OCI-LY7 (cell line): ENCODE measurements at regions not wholly inside any gene's neighbourhood (a gene's known extent, or its start where the extent isn't known, plus 50 kb on each side); places are given as distances from the start of the nearest gene placed in this dataset.

Experiments used
- BruUV-seq: library from RNA; stranded (reverse); fragments of 400-500 nt; replicated peaks from 2 replicates; lab custom pipeline; 2021; lab: Mats Ljungman, UMichigan
- CTCF ChIA-PET: fragments of 300-600 bp; sonication (Branson Sonifier 250); formaldehyde crosslinking; loops from one replicate; lab custom pipeline; 2022; ENCODE audit warnings: antibody characterized with exemption; ENCODE audit not compliant: unreplicated experiment; lab: Charles Lee
- POLR2A ChIA-PET: fragments of 300-600 bp; sonication (Branson Sonifier 250); formaldehyde crosslinking; loops from one replicate; lab custom pipeline; 2022; ENCODE audit warnings: antibody characterized with exemption; lab: Charles Lee
- DNase-seq: peaks from one replicate; pipeline ENCODE4 v3.0.0-alpha.2; 2015; ENCODE audit warnings: low spot score
- H2AFZ ChIP-seq: fragments of 200-600 bp; sonication (generic), shearing (Covaris generic); 2 replicates; pipeline ENCODE4 v1.6.1; 2014; ENCODE audit warnings: mild to moderate bottlenecking, antibody characterized with exemption, low read length, moderate library complexity
- H3K27ac ChIP-seq: fragments of 200-600 bp; sonication (generic); 2 replicates; pipeline ENCODE4 v1.5.1; 2014; ENCODE audit warnings: mixed run types, low read depth, mild to moderate bottlenecking, moderate library complexity, low read length, inconsistent platforms; ENCODE audit not compliant: poor library complexity, severe bottlenecking
- H3K36me3 ChIP-seq: fragments of 200-600 bp; sonication (generic); 2 replicates; pipeline ENCODE4 v1.6.1; 2014; ENCODE audit warnings: mild to moderate bottlenecking, antibody characterized with exemption, low read length, moderate library complexity, mixed read lengths; ENCODE audit not compliant: insufficient read depth
- H3K4me1 ChIP-seq: fragments of 200-600 bp; sonication (generic); 2 replicates; pipeline ENCODE4 v1.5.1; 2014; ENCODE audit warnings: mild to moderate bottlenecking, low read length; ENCODE audit not compliant: insufficient read depth, poor library complexity, severe bottlenecking
- H3K4me2 ChIP-seq: fragments of 200-600 bp; sonication (generic); 2 replicates; pipeline ENCODE4 v1.6.1; 2014; ENCODE audit warnings: mild to moderate bottlenecking, low read length
- H3K4me3 ChIP-seq: fragments of 200-600 bp; sonication (generic); 2 replicates; pipeline ENCODE4 v1.5.1; 2014; ENCODE audit warnings: mild to moderate bottlenecking, low read depth, low read length; ENCODE audit not compliant: poor library complexity, severe bottlenecking
- H3K79me2 ChIP-seq: fragments of 200-600 bp; sonication (generic); 2 replicates; pipeline ENCODE4 v1.6.1; 2016; ENCODE audit warnings: low read depth, mild to moderate bottlenecking, low read length, moderate library complexity, mixed read lengths; ENCODE audit not compliant: insufficient read depth
- H3K9me2 ChIP-seq: fragments of 200-600 bp; sonication (generic); 2 replicates; pipeline ENCODE4 v1.6.1; 2016; ENCODE audit warnings: mild to moderate bottlenecking, low read length, mixed read lengths; ENCODE audit not compliant: insufficient read depth
- H3K9me3 ChIP-seq: fragments of 200-600 bp; sonication (generic); 2 replicates; pipeline ENCODE4 v1.6.1; 2014; ENCODE audit warnings: mild to moderate bottlenecking, mixed run types, low read length, mixed read lengths
- H4K20me1 ChIP-seq: fragments of 200-600 bp; sonication (generic); 2 replicates; pipeline ENCODE4 v1.6.1; 2014; ENCODE audit warnings: mild to moderate bottlenecking, antibody characterized with exemption, low read length, moderate library complexity, mixed read lengths; ENCODE audit not compliant: insufficient read depth
- EZH2phosphoT487 ChIP-seq: fragments of 200-600 bp; sonication (generic); IDR thresholded peaks from 2 replicates; pipeline ENCODE4 v1.6.1; 2018; ENCODE audit warnings: low read depth, borderline replicate concordance, mild to moderate bottlenecking, mixed run types, antibody characterized with exemption, low read length, moderate library complexity, mixed read lengths
- intact Hi-C: fragments of 100-400 bp; cut with micrococcal nuclease; formaldehyde crosslinking; loops from one replicate; pipeline ENCODE4 v1.10.0; 2022; ENCODE audit not compliant: unreplicated experiment
- TF ChIP-seq, protein P1 (sequence below): fragments of 200-600 bp; sonication (generic); conservative IDR thresholded peaks from 2 replicates; pipeline ENCODE4 v1.5.1; 2014; ENCODE audit warnings: mild to moderate bottlenecking, antibody characterized with exemption, low read length, moderate library complexity, mixed read lengths

- no peak for TF ChIP-seq EZH2phosphoT487
- TF ChIP-seq, protein P1, sequence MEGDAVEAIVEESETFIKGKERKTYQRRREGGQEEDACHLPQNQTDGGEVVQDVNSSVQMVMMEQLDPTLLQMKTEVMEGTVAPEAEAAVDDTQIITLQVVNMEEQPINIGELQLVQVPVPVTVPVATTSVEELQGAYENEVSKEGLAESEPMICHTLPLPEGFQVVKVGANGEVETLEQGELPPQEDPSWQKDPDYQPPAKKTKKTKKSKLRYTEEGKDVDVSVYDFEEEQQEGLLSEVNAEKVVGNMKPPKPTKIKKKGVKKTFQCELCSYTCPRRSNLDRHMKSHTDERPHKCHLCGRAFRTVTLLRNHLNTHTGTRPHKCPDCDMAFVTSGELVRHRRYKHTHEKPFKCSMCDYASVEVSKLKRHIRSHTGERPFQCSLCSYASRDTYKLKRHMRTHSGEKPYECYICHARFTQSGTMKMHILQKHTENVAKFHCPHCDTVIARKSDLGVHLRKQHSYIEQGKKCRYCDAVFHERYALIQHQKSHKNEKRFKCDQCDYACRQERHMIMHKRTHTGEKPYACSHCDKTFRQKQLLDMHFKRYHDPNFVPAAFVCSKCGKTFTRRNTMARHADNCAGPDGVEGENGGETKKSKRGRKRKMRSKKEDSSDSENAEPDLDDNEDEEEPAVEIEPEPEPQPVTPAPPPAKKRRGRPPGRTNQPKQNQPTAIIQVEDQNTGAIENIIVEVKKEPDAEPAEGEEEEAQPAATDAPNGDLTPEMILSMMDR, result no peak
- H2AFZ ChIP-seq, result no peak overlapping the region
These were observed 603.2 kb upstream of the KCNMB2 start for GRCh38 chr3:177932750-177933660.

DNA sequence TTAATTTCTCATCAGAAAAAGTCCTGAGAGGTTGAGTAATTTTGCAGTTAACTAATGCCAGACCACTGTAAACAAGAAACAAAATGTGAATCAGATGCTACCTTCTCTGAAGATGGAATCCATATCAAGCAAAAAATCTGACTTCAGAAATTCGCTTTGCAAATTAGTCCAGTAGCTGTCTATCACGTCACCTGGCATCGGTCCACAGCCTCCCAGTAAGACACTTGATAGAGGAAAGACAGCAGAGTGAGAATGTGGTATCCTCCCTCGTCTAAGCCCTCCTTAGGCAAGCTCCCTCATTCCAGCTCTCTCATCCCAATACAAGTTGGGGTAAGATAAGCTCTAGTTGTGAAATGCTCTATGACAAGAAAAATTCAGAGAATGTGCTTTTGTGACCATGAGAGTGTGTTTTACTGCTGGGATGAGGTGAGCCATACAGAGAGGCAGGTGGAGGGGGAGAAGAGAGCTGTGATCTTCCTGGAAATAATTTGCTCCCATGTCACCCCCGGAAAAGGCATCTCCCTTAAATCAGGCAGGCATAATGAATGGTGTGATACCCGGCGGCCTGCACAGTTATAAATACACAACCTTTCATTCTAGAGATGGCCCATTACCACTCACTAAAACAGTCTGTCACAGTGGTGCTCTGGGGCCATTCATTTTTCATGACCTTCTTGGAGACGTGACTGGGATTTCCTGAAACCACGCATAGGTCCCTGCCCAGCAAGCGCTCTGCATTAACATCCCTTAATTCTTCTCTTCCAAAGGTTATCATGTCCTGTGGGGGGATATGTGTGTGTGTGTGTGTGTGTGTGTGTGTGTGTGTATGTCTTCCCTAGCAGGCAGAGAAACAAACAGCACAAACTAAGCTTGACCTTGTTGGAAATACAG, 602.0 kb upstream of the KCNMB2 start:
- ChIA-PET CTCF (no interaction called here), POLR2A (no interaction called here)
- Histone ChIP-seq H2AFZ (no peak overlapping the region), H3K36me3 (no peaks in the 10 kb centered on the region), H3K9me2 (no peaks in the 10 kb centered on the region), H3K79me2 (no peaks in the 10 kb centered on the region), H3K9me3 (no peaks in the 10 kb centered on the region), H3K4me3 (no peak overlapping the region), H4K20me1 (no peaks in the 10 kb centered on the region), H3K27ac (no peak overlapping the region), H3K4me1 (no peaks in the 10 kb centered on the region), H3K4me2 (no peak overlapping the region)
- BruUV-seq, result no TSS peak
- intact Hi-C loops, result no loop called here
- TF ChIP-seq, protein P1, result no peak
- no peak for TF ChIP-seq EZH2phosphoT487
- no peak for DNase-seq

More at GRCh38 chr3:177932750-177933660, 603.2 kb upstream of the KCNMB2 start:
- Histone ChIP-seq H3K79me2 (no peaks in the 10 kb centered on the region), H3K27ac (no peak overlapping the region), H3K4me2 (no peak overlapping the region), H3K4me1 (no peaks in the 10 kb centered on the region), H4K20me1 (no peaks in the 10 kb centered on the region), H3K36me3 (no peaks in the 10 kb centered on the region), H3K9me3 (no peaks in the 10 kb centered on the region), H3K9me2 (no peaks in the 10 kb centered on the region), H3K4me3 (no peak overlapping the region)
- no peak for DNase-seq
- ChIA-PET CTCF (no interaction called here), POLR2A (no interaction called here)
- intact Hi-C loops, result no loop called here
- no TSS peak for BruUV-seq
